H1 (cell line): ENCODE measurements at regions not wholly inside any gene's neighbourhood (a gene's known extent, or its start where the extent isn't known, plus 50 kb on each side); places are given as distances from the start of the nearest gene placed in this dataset.

Experiments used
- CHD1 ChIP-seq: IDR thresholded peaks from 2 replicates; pipeline ENCODE4 v1.6.1; 2012; ENCODE audit warnings: low read depth, low read length, improper control_type of control experiment
- EP300 ChIP-seq, 2 experiments: IDR thresholded peaks; 1 replicate in 1 of 2; 2 replicates in 1 of 2; pipeline ENCODE4 v1.6.1; 2011 to 2012; ENCODE audit warnings: low read depth in 2 of 2, low read length in 2 of 2, mild to moderate bottlenecking in 2 of 2, borderline replicate concordance in 1 of 2, inconsistent platforms in 1 of 2, moderate library complexity in 1 of 2
- POLR2A ChIP-seq, 2 experiments: IDR thresholded peaks; 1 replicate in 1 of 2; 2 replicates in 1 of 2; pipeline ENCODE4 v1.6.1; 2011; ENCODE audit warnings: low read depth in 2 of 2, low read length in 2 of 2, mild to moderate bottlenecking in 2 of 2; ENCODE audit errors: control extremely low read depth in 1 of 2
- RBBP5 ChIP-seq: IDR thresholded peaks from 2 replicates; pipeline ENCODE4 v1.7.1; 2012; ENCODE audit warnings: low read depth, mild to moderate bottlenecking, inconsistent platforms, low read length, moderate library complexity, borderline replicate concordance
- YY1 ChIP-seq: IDR thresholded peaks from 2 replicates; pipeline ENCODE4 v1.6.1; 2011; ENCODE audit warnings: low read depth, mild to moderate bottlenecking, low read length
- ZNF274 ChIP-seq: IDR thresholded peaks from 2 replicates; pipeline ENCODE4 v1.7.0; 2012; ENCODE audit warnings: low read length, borderline replicate concordance; ENCODE audit errors: extremely low read depth
- TF ChIP-seq, protein P1 (sequence below), 3 experiments: IDR thresholded peaks; 1 replicate in 2 of 3; 2 replicates in 1 of 3; pipeline versions ENCODE4 v1.5.1 to v1.6.1; 2011; ENCODE audit warnings: low read length in 3 of 3, mild to moderate bottlenecking in 3 of 3, inconsistent platforms in 2 of 3, low read depth in 1 of 3, moderate library complexity in 1 of 3; ENCODE audit not compliant: insufficient read depth in 1 of 3; ENCODE audit errors: control extremely low read depth in 1 of 3

- TF ChIP-seq, protein P1, sequence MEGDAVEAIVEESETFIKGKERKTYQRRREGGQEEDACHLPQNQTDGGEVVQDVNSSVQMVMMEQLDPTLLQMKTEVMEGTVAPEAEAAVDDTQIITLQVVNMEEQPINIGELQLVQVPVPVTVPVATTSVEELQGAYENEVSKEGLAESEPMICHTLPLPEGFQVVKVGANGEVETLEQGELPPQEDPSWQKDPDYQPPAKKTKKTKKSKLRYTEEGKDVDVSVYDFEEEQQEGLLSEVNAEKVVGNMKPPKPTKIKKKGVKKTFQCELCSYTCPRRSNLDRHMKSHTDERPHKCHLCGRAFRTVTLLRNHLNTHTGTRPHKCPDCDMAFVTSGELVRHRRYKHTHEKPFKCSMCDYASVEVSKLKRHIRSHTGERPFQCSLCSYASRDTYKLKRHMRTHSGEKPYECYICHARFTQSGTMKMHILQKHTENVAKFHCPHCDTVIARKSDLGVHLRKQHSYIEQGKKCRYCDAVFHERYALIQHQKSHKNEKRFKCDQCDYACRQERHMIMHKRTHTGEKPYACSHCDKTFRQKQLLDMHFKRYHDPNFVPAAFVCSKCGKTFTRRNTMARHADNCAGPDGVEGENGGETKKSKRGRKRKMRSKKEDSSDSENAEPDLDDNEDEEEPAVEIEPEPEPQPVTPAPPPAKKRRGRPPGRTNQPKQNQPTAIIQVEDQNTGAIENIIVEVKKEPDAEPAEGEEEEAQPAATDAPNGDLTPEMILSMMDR (IDR thresholded peaks at IDR 0.05; ENCODE audit: control extremely low read depth in 1 of 3, insufficient read depth in 1 of 3, low read depth in 1 of 3, low read length in 3 of 3) = no peak
- TF ChIP-seq EP300 (IDR thresholded peaks at IDR 0.05; ENCODE audit: borderline replicate concordance in 1 of 2, low read depth in 2 of 2, low read length in 2 of 2) (no peak), RBBP5 (no peak), YY1 (no peak), POLR2A (IDR thresholded peaks at IDR 0.05; ENCODE audit: control extremely low read depth in 1 of 2, low read depth in 2 of 2, low read length in 2 of 2) (no peak), ZNF274 (no peak), CHD1 (no peak)
These were observed 86.2 kb upstream of the THBS2 start for GRCh38 chr6:169339731-169340309.
